ENCODE measurements at regions not wholly inside any gene's neighbourhood (a gene's known extent, or its start where the extent isn't known, plus 50 kb on each side); places are given as distances from the start of the nearest gene placed in this dataset.

DNA sequence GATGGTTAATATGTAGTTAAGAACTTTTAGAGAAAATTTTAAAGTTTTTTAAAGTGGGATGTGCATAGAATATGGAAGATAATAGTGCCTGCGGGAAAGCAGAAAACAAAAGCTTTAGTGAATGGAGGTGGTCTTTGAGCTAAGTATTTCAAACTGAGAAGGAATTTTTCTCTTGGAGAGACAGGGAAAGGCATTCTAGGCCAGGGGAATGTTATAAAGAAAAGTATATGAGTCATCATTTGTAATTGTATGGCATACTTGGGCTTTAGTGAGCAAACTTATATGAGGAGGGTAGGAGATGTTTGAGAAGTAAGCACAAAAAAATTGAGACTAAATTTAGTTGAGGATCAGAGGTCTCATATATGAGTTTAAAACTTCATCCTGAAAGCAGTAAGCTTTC, 467.0 kb downstream of the PPARGC1A start:
- no peak for TF ChIP-seq CTCF (IDR thresholded peaks at IDR 0.05)
- no peak for TF ChIP-seq POLR2A (IDR thresholded peaks at IDR 0.05)
